H1 (cell line): ENCODE measurements at regions not wholly inside any gene's neighbourhood (a gene's known extent, or its start where the extent isn't known, plus 50 kb on each side); places are given as distances from the start of the nearest gene placed in this dataset.

Source experiments
- CTCF ChIA-PET: fragments of 300-600 bp; sonication (Branson Sonifier 250); formaldehyde crosslinking; loops from one replicate; lab custom pipeline; 2021; ENCODE audit not compliant: partially characterized antibody; lab: Charles Lee
- POLR2A ChIA-PET: fragments of 300-600 bp; sonication (Branson Sonifier 250); formaldehyde crosslinking; loops from one replicate; lab custom pipeline; 2021; ENCODE audit warnings: inconsistent platforms; ENCODE audit not compliant: partially characterized antibody; lab: Charles Lee
- DNase-seq, 2 experiments: peaks; one replicate each; pipeline versions ENCODE4 v3.0.0 to v3.0.0-alpha.2; 2010 to 2022; ENCODE audit warnings: low spot score in 2 of 2, low read depth in 1 of 2, mixed read lengths in 1 of 2
- FAIRE-seq: peaks from 2 replicates; lab custom pipeline; 2011; peaks lifted over from hg19 to GRCh38; lab: Jason Lieb, UNC
- H2AFZ ChIP-seq: 2 replicates; pipeline ENCODE4 v1.8.1; 2012; ENCODE audit warnings: low read length, inconsistent platforms
- H2AK5ac ChIP-seq: 2 replicates; pipeline ENCODE4 v1.6.1; 2013; ENCODE audit warnings: low read depth, low read length
- H2BK120ac ChIP-seq: replicated peaks from 2 replicates; pipeline ENCODE3; 2013; ENCODE audit warnings: low read depth, low read length, inconsistent platforms
- H2BK12ac ChIP-seq: 2 replicates; pipeline ENCODE4 v1.6.1; 2013; ENCODE audit warnings: low read depth, low read length
- H2BK15ac ChIP-seq: 2 replicates; pipeline ENCODE4 v1.6.1; 2013; ENCODE audit warnings: low read length
- H2BK20ac ChIP-seq: 2 replicates; pipeline ENCODE4 v1.6.1; 2013; ENCODE audit warnings: low read length
- H2BK5ac ChIP-seq: 2 replicates; pipeline ENCODE4 v1.6.1; 2013; ENCODE audit warnings: low read depth, low read length
- H3K14ac ChIP-seq: 2 replicates; pipeline ENCODE4 v1.6.1; 2013; ENCODE audit warnings: inconsistent platforms; ENCODE audit not compliant: insufficient read length
- H3K18ac ChIP-seq: 2 replicates; pipeline ENCODE4 v1.6.1; 2013; ENCODE audit warnings: low read length; ENCODE audit errors: extremely low read depth
- H3K23ac ChIP-seq: 2 replicates; pipeline ENCODE4 v1.6.1; 2013; ENCODE audit warnings: inconsistent platforms; ENCODE audit not compliant: insufficient read length
- H3K23me2 ChIP-seq: 2 replicates; pipeline ENCODE4 v1.6.1; 2013; ENCODE audit warnings: low read depth, low read length
- H3K27ac ChIP-seq: 2 replicates; pipeline ENCODE4 v1.6.1; 2011; ENCODE audit warnings: low read depth, low read length, inconsistent platforms
- H3K27me3 ChIP-seq, 4 experiments: replicated peaks in 1 of 4; 1 replicate in 1 of 4; 2 replicates in 3 of 4; pipeline versions ENCODE4 v1.6.1 to v1.8.1; 2011 to 2013; ENCODE audit warnings: low read length in 3 of 4, mild to moderate bottlenecking in 3 of 4, inconsistent platforms in 2 of 4, mixed read lengths in 2 of 4, moderate library complexity in 1 of 4; ENCODE audit not compliant: control insufficient read depth in 3 of 4, insufficient read depth in 3 of 4; ENCODE audit errors: extremely low read depth in 1 of 4
- H3K36me3 ChIP-seq, 4 experiments: 2 replicates each; pipeline versions ENCODE4 v1.6.1 to v1.8.1; 2011 to 2013; ENCODE audit warnings: mild to moderate bottlenecking in 4 of 4, low read length in 3 of 4, moderate library complexity in 2 of 4, control low read depth in 1 of 4, inconsistent platforms in 1 of 4; ENCODE audit not compliant: insufficient read depth in 4 of 4, control insufficient read depth in 2 of 4
- H3K4ac ChIP-seq: replicated peaks from 2 replicates; pipeline ENCODE3; 2013; ENCODE audit warnings: low read length, low read depth, mixed read lengths, inconsistent platforms; ENCODE audit not compliant: insufficient read length
- H3K4me1 ChIP-seq, 4 experiments: replicated peaks in 1 of 4; 1 replicate in 1 of 4; 2 replicates in 3 of 4; pipeline versions ENCODE4 v1.6.1 to v1.8.1; 2011 to 2013; ENCODE audit warnings: low read length in 3 of 4, inconsistent platforms in 2 of 4, mixed read lengths in 1 of 4; ENCODE audit not compliant: insufficient read depth in 4 of 4, control insufficient read depth in 3 of 4
- H3K4me2 ChIP-seq, 2 experiments: 2 replicates each; pipeline versions ENCODE4 v1.6.1 to v1.8.1; 2011 to 2013; ENCODE audit warnings: low read depth in 2 of 2, low read length in 2 of 2, control low read depth in 1 of 2, inconsistent platforms in 1 of 2, mild to moderate bottlenecking in 1 of 2; ENCODE audit not compliant: insufficient read depth in 1 of 2
- H3K4me3 ChIP-seq, 4 experiments: fragments of 200-600, 300-600 bp in 1 of 4; sonication (generic), shearing (Covaris generic), sonication (Bioruptor Twin) in 1 of 4; 2 replicates each; pipeline versions ENCODE4 v1.5.1 to v1.8.1; 2011 to 2016; ENCODE audit warnings: low read length in 4 of 4, low read depth in 3 of 4, control low read depth in 2 of 4, inconsistent platforms in 2 of 4, mild to moderate bottlenecking in 2 of 4, mixed read lengths in 1 of 4, moderate library complexity in 1 of 4; ENCODE audit not compliant: insufficient read depth in 2 of 4; ENCODE audit errors: extremely low read depth in 1 of 4
- H3K56ac ChIP-seq: replicated peaks from 2 replicates; pipeline ENCODE3; 2013; ENCODE audit warnings: low read depth, mild to moderate bottlenecking, mixed read lengths, low read length, inconsistent platforms; ENCODE audit not compliant: insufficient read length
- H3K79me1 ChIP-seq: 2 replicates; pipeline ENCODE4 v1.6.1; 2013; ENCODE audit warnings: low read depth, low read length, control low read depth
- H3K79me2 ChIP-seq, 2 experiments: 2 replicates each; pipeline versions ENCODE4 v1.6.1 to v1.8.1; 2012 to 2013; ENCODE audit warnings: low read length in 2 of 2, mild to moderate bottlenecking in 2 of 2, inconsistent platforms in 1 of 2; ENCODE audit not compliant: insufficient read depth in 2 of 2, control insufficient read depth in 1 of 2
- H3K9ac ChIP-seq, 4 experiments: replicated peaks in 1 of 4; 1 replicate in 1 of 4; 2 replicates in 3 of 4; pipeline versions ENCODE4 v1.6.1 to v1.8.1; 2011 to 2013; ENCODE audit warnings: low read depth in 3 of 4, low read length in 3 of 4, control low read depth in 2 of 4, mild to moderate bottlenecking in 2 of 4, moderate library complexity in 2 of 4, inconsistent platforms in 1 of 4; ENCODE audit errors: extremely low read depth in 1 of 4
- H3K9me3 ChIP-seq, 2 experiments: 2 replicates each; pipeline versions ENCODE4 v1.6.1 to v1.8.1; 2012 to 2013; ENCODE audit warnings: mild to moderate bottlenecking in 2 of 2, moderate library complexity in 2 of 2, control low read depth in 1 of 2, inconsistent platforms in 1 of 2, low read depth in 1 of 2, low read length in 1 of 2, mixed read lengths in 1 of 2; ENCODE audit not compliant: insufficient read depth in 2 of 2
- H4K20me1 ChIP-seq, 2 experiments: replicated peaks in 1 of 2; 2 replicates each; pipeline versions ENCODE3 to v1.8.1; 2011 to 2013; ENCODE audit warnings: inconsistent platforms in 2 of 2, low read length in 2 of 2, mild to moderate bottlenecking in 1 of 2; ENCODE audit not compliant: insufficient read depth in 2 of 2, control insufficient read depth in 1 of 2
- H4K5ac ChIP-seq: 2 replicates; pipeline ENCODE4 v1.6.1; 2013; ENCODE audit warnings: low read length, low read depth, mixed read lengths, inconsistent platforms; ENCODE audit not compliant: insufficient read length
- H4K8ac ChIP-seq: 2 replicates; pipeline ENCODE4 v1.8.0; 2013; ENCODE audit warnings: mild to moderate bottlenecking, moderate library complexity, low read length, inconsistent platforms; ENCODE audit not compliant: insufficient read depth; ENCODE audit errors: extremely low read depth
- H4K91ac ChIP-seq: replicated peaks from 2 replicates; pipeline ENCODE3; 2013; ENCODE audit warnings: low read length, mixed read lengths, inconsistent platforms; ENCODE audit not compliant: insufficient read length
- BRCA1 ChIP-seq: IDR thresholded peaks from 2 replicates; pipeline ENCODE4 v1.6.1; 2012; ENCODE audit warnings: low read depth, low read length, improper control_type of control experiment
- CEBPB ChIP-seq: IDR thresholded peaks from 2 replicates; pipeline ENCODE4 v1.6.1; 2012; ENCODE audit warnings: low read depth, low read length
- WGBS, 2 experiments: shearing (Covaris generic) in 1 of 2; methylation state at CpG; one replicate each; pipeline versions ENCODE4 v1.1.6 to v1.1.7; 2013 to 2015; ENCODE audit warnings: low lambda C conversion rate in 2 of 2, mixed read lengths in 2 of 2, inconsistent platforms in 1 of 2, low coverage in 1 of 2, missing lambda C conversion rate in 1 of 2; ENCODE audit not compliant: insufficient replicate concordance in 2 of 2, insufficient coverage in 1 of 2, insufficient read length in 1 of 2; ENCODE audit errors: extremely low coverage in 1 of 2, missing lambda C conversion rate in 1 of 2; 5-methylcytosine and 5-hydroxymethylcytosine counted together

GRCh38 chr6:165962366-165962765 is 205.3 kb downstream of the TBXT start (continued):
- no peak for TF ChIP-seq CEBPB

- WGBS, 2 experiments = 90% methylated on average over 12 of the region's 12 CpGs; no CpG with 5 or more reads in 1 of the 2 experiments
- no peak for TF ChIP-seq BRCA1
- H3K56ac ChIP-seq = no peak overlapping the region
- DNase-seq (no peak), FAIRE-seq (no peak)
- no peaks in the 10 kb centered on the region for H3K23me2 ChIP-seq
- no peak overlapping the region for H4K8ac ChIP-seq
- H4K5ac ChIP-seq = no peak overlapping the region
- no peaks in the 10 kb centered on the region for H3K36me3 ChIP-seq
- no peak overlapping the region for H4K91ac ChIP-seq
- no peak overlapping the region for H2BK20ac ChIP-seq
- no peaks in the 10 kb centered on the region for H4K20me1 ChIP-seq
- H2BK12ac ChIP-seq = no peak overlapping the region
- H3K4me3 ChIP-seq = no peak overlapping the region
- no peak overlapping the region for H2BK5ac ChIP-seq
- no peak overlapping the region for H3K14ac ChIP-seq
- no peak overlapping the region for H2AFZ ChIP-seq
- no peak overlapping the region for H3K9ac ChIP-seq
- H3K4me1 ChIP-seq = no peaks in the 10 kb centered on the region
- H2AK5ac ChIP-seq = no peak overlapping the region
- H3K79me2 ChIP-seq = no peaks in the 10 kb centered on the region
- CTCF ChIA-PET = interaction anchor here (1.0 to 1.1 kb wide), 2 partner anchors 115 to 137 kb away, joined by 3 to 5 read pairs; no protein-coding TSS in a partner anchor
- H3K79me1 ChIP-seq = no peaks in the 10 kb centered on the region
- H3K4ac ChIP-seq = no peak overlapping the region
- H3K4me2 ChIP-seq = no peak overlapping the region
- POLR2A ChIA-PET = no interaction called here
- no peak overlapping the region for H3K18ac ChIP-seq
- H3K27ac ChIP-seq = no peak overlapping the region
- H2BK15ac ChIP-seq = no peak overlapping the region
- H3K27me3 ChIP-seq = no peaks in the 10 kb centered on the region; a peak in 2 of 7 replicates
- no peak overlapping the region for H2BK120ac ChIP-seq
- H3K9me3 ChIP-seq = no peaks in the 10 kb centered on the region
- no peak overlapping the region for H3K23ac ChIP-seq
These were observed 206.4 kb downstream of the TBXT start for GRCh38 chr6:165961233-165961632.
